Thyroid gland (tissue), 4 donors: ENCODE measurements at regions not wholly inside any gene's neighbourhood (a gene's known extent, or its start where the extent isn't known, plus 50 kb on each side); places are given as distances from the start of the nearest gene placed in this dataset.

Experiments used
- POLR2A ChIP-seq, 2 donors: fragments of 450-650 bp; IDR thresholded peaks; one replicate each; pipeline ENCODE4 v1.6.1; 2017; ENCODE audit warnings: antibody characterized with exemption in 2 of 2, mild to moderate bottlenecking in 2 of 2, moderate library complexity in 1 of 2
- TF ChIP-seq, protein P1 (sequence below), 6 experiments: fragments of 200-600 bp in 3 of 6; fragments of 450-650 bp in 3 of 6; sonication (generic) in 3 of 6; IDR thresholded peaks; one replicate each; pipeline ENCODE4 v1.5.1; 2016 to 2019; ENCODE audit warnings: antibody characterized with exemption in 6 of 6, mild to moderate bottlenecking in 2 of 6, inconsistent platforms in 1 of 6, moderate library complexity in 1 of 6

- TF ChIP-seq, protein P1, sequence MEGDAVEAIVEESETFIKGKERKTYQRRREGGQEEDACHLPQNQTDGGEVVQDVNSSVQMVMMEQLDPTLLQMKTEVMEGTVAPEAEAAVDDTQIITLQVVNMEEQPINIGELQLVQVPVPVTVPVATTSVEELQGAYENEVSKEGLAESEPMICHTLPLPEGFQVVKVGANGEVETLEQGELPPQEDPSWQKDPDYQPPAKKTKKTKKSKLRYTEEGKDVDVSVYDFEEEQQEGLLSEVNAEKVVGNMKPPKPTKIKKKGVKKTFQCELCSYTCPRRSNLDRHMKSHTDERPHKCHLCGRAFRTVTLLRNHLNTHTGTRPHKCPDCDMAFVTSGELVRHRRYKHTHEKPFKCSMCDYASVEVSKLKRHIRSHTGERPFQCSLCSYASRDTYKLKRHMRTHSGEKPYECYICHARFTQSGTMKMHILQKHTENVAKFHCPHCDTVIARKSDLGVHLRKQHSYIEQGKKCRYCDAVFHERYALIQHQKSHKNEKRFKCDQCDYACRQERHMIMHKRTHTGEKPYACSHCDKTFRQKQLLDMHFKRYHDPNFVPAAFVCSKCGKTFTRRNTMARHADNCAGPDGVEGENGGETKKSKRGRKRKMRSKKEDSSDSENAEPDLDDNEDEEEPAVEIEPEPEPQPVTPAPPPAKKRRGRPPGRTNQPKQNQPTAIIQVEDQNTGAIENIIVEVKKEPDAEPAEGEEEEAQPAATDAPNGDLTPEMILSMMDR (IDR thresholded peaks at IDR 0.05), result no peak
- no peak for TF ChIP-seq POLR2A (IDR thresholded peaks at IDR 0.05)
Observed at GRCh38 chr19:31985001-31985605, 360.3 kb upstream of the ZNF507 start.
